K562 (cell line): ENCODE measurements at regions not wholly inside any gene's neighbourhood (a gene's known extent, or its start where the extent isn't known, plus 50 kb on each side); places are given as distances from the start of the nearest gene placed in this dataset.

Experiments used
- ARHGAP35 ChIP-seq: fragments of 450-650 bp; IDR thresholded peaks from 2 replicates; pipeline ENCODE4 v1.6.1; 2018; ENCODE audit not compliant: partially characterized antibody
- DPF2 ChIP-seq: fragments of 450-650 bp; IDR thresholded peaks from 2 replicates; pipeline ENCODE4 v1.6.1; 2016
- ELF1 ChIP-seq: fragments of 200-800 bp; sonication (Bioruptor generic); IDR thresholded peaks from 2 replicates; pipeline ENCODE4 v1.6.1; 2016; ENCODE audit warnings: missing genetic modification characterization, missing compliant biosample characterization
- EP300 ChIP-seq: IDR thresholded peaks from 2 replicates; pipeline ENCODE4 v1.6.1; 2012; ENCODE audit warnings: low read length, improper control_type of control experiment
- HCFC1 ChIP-seq: IDR thresholded peaks from 2 replicates; pipeline ENCODE4 v1.6.1; 2012; ENCODE audit warnings: low read depth, low read length, improper control_type of control experiment
- HDAC1 ChIP-seq, 2 experiments: fragments of 450-650 bp; IDR thresholded peaks; 2 replicates each; pipeline ENCODE4 v1.6.1; 2016 to 2017; ENCODE audit warnings: inconsistent platforms in 1 of 2, mild to moderate bottlenecking in 1 of 2, moderate library complexity in 1 of 2
- HDAC8 ChIP-seq: fragments of 450-650 bp; IDR thresholded peaks from 2 replicates; pipeline ENCODE4 v1.6.1; 2016; ENCODE audit warnings: mild to moderate bottlenecking, missing genetic modification characterization, moderate library complexity, missing compliant biosample characterization
- HNRNPLL ChIP-seq: fragments of 200-400 bp; formaldehyde crosslinking; IDR thresholded peaks from 2 replicates; pipeline ENCODE4 v1.6.1; 2017; ENCODE audit warnings: low read length, low read depth, mild to moderate bottlenecking; ENCODE audit not compliant: poor library complexity, severe bottlenecking
- KDM1A ChIP-seq, 2 experiments: fragments of 450-650 bp; IDR thresholded peaks; 2 replicates each; pipeline ENCODE4 v1.6.1; 2016; ENCODE audit warnings: mild to moderate bottlenecking in 2 of 2
- MEF2A ChIP-seq: IDR thresholded peaks from 2 replicates; pipeline ENCODE4 v1.6.1; 2011; ENCODE audit warnings: low read depth, mild to moderate bottlenecking, low read length, moderate library complexity; ENCODE audit not compliant: control insufficient read depth
- MTF1 ChIP-seq: fragments of 250-450 bp; sonication (Bioruptor Pico); IDR thresholded peaks from 2 replicates; pipeline ENCODE4 v1.9.0; 2021; ENCODE audit warnings: moderate library complexity, mild to moderate bottlenecking, inconsistent platforms, borderline replicate concordance
- NR3C1 ChIP-seq: sonication (generic); formaldehyde crosslinking; IDR thresholded peaks from 2 replicates; pipeline ENCODE4 v1.8.1; 2022; ENCODE audit warnings: missing genetic modification reagents
- RUNX1 ChIP-seq: sonication (generic); IDR thresholded peaks from 2 replicates; pipeline ENCODE4 v1.6.1; 2016; ENCODE audit warnings: antibody characterized with exemption, low read depth
- SNRNP70 ChIP-seq: fragments of 200-400 bp; formaldehyde crosslinking; optimal IDR thresholded peaks from 2 replicates; pipeline ENCODE3; 2017; ENCODE audit warnings: low read depth, low read length
- STAG1 ChIP-seq: sonication (generic); formaldehyde crosslinking; IDR thresholded peaks from 2 replicates; pipeline ENCODE4 v1.5.0; 2020; ENCODE audit warnings: missing genetic modification reagents, borderline replicate concordance
- TARDBP ChIP-seq: fragments of 450-650 bp; IDR thresholded peaks from 2 replicates; pipeline ENCODE4 v1.6.1; 2016
- TRIM24 ChIP-seq, 2 experiments: fragments of 450-650 bp; IDR thresholded peaks; 2 replicates each; pipeline ENCODE4 v1.6.1; 2016
- ZC3H8 ChIP-seq: fragments of 450-650 bp; IDR thresholded peaks from 2 replicates; pipeline ENCODE4 v1.6.1; 2017
- ZNF589 ChIP-seq: fragments of 200-800 bp; sonication (Bioruptor generic); IDR thresholded peaks from 2 replicates; pipeline ENCODE4 v1.6.1; 2016; ENCODE audit warnings: low read depth, missing genetic modification characterization, missing compliant biosample characterization
- ZNF668 ChIP-seq: fragments of 250-450 bp; sonication (Bioruptor Pico); IDR thresholded peaks from 2 replicates; pipeline ENCODE4 v1.8.0; 2022; ENCODE audit warnings: mild to moderate bottlenecking, inconsistent platforms
- ZNF764 ChIP-seq: fragments of 250-450 bp; sonication (Bioruptor Pico); IDR thresholded peaks from 2 replicates; pipeline ENCODE4 v1.4.0; 2020; ENCODE audit warnings: low read depth, mild to moderate bottlenecking, moderate library complexity
- TF ChIP-seq, protein P1 (sequence below): sonication (generic); formaldehyde crosslinking; IDR thresholded peaks from 2 replicates; pipeline ENCODE4 v1.8.0; 2023; ENCODE audit warnings: mild to moderate bottlenecking, missing genetic modification reagents
- TF ChIP-seq, protein P2 (sequence below): sonication (generic); formaldehyde crosslinking; IDR thresholded peaks from 2 replicates; pipeline ENCODE4 v1.8.0; 2022; ENCODE audit warnings: missing genetic modification reagents, mild to moderate bottlenecking, moderate library complexity, borderline replicate concordance
- TF ChIP-seq, protein P3 (sequence below): IDR thresholded peaks from 2 replicates; pipeline ENCODE4 v1.6.1; 2014; ENCODE audit warnings: antibody characterized with exemption
- TF ChIP-seq, protein P4 (sequence below): fragments of 450-650 bp; IDR thresholded peaks from 2 replicates; pipeline ENCODE4 v1.6.1; 2017; ENCODE audit warnings: antibody characterized with exemption

DNA sequence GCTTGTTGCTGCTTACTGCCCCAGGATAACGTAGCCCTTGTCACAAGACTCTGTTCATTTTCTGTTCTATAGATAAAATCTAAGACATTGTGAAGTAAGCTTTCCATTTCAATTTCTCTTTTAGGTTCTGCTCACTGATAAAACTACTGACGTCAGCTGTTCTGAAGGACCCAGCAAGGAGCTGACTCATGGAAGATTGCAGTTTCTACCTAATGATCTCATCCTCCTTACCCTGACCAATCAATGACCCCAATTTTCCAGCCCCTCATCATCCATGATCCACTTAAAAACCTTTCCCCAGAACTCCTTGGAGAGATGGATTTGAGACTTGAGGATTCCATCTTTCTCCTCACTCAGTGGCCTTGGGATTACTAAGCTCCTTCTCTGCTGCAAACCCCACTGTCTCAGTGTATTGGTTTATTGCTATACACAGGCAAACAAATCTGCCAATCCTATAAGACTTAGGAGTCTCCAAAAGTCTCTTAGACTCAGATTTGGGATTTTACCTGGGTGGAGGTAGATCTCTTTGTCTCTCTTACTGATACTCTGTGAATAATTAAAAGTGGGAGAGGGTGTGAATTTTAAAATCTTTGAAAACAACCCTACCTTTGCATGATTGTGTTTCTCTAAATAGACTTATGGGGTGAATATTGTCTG, 109.2 kb upstream of the TRIM24 start (continued):
- TF ChIP-seq, protein P1, sequence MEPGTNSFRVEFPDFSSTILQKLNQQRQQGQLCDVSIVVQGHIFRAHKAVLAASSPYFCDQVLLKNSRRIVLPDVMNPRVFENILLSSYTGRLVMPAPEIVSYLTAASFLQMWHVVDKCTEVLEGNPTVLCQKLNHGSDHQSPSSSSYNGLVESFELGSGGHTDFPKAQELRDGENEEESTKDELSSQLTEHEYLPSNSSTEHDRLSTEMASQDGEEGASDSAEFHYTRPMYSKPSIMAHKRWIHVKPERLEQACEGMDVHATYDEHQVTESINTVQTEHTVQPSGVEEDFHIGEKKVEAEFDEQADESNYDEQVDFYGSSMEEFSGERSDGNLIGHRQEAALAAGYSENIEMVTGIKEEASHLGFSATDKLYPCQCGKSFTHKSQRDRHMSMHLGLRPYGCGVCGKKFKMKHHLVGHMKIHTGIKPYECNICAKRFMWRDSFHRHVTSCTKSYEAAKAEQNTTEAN (CRISPR knock-in tag) = no peak
- TF ChIP-seq, protein P2, sequence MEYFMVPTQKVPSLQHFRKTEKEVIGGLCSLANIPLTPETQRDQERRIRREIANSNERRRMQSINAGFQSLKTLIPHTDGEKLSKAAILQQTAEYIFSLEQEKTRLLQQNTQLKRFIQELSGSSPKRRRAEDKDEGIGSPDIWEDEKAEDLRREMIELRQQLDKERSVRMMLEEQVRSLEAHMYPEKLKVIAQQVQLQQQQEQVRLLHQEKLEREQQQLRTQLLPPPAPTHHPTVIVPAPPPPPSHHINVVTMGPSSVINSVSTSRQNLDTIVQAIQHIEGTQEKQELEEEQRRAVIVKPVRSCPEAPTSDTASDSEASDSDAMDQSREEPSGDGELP = no peak; the same call in 1 of the 2 replicates
- no peak for TF ChIP-seq ZNF764 (CRISPR knock-in tag)
- TF ChIP-seq ZNF668 (CRISPR knock-in tag) = no peak
- 0 out of 4 replicates have a peak, but pooled peaks of 1 of the 2 experiments have one; percentile 68 for TF ChIP-seq HDAC1 (IDR thresholded peaks at IDR 0.05)
- TF ChIP-seq HDAC8 = peak; percentile 83
- peak; percentile 72; the same call in 1 of the 2 replicates for TF ChIP-seq ZNF589 (CRISPR knock-in tag)
- TF ChIP-seq, protein P3, sequence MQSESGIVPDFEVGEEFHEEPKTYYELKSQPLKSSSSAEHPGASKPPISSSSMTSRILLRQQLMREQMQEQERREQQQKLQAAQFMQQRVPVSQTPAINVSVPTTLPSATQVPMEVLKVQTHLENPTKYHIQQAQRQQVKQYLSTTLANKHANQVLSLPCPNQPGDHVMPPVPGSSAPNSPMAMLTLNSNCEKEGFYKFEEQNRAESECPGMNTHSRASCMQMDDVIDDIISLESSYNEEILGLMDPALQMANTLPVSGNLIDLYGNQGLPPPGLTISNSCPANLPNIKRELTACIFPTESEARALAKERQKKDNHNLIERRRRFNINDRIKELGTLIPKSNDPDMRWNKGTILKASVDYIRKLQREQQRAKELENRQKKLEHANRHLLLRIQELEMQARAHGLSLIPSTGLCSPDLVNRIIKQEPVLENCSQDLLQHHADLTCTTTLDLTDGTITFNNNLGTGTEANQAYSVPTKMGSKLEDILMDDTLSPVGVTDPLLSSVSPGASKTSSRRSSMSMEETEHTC = peak; percentile 49; the same call in 1 of the 2 replicates
- TF ChIP-seq RUNX1 = no peak
- TF ChIP-seq NR3C1 = no peak
- peak; percentile 87 for TF ChIP-seq EP300
- no peak for TF ChIP-seq HNRNPLL
- TF ChIP-seq ZC3H8 = no peak
- no peak for TF ChIP-seq TARDBP
- TF ChIP-seq STAG1 (CRISPR knock-in tag) = no peak
- TF ChIP-seq HCFC1 = no peak
- peak; percentile 88 for TF ChIP-seq DPF2
- peak in 1 of 2 experiments; percentile 45; a peak in 2 of 4 replicates for TF ChIP-seq KDM1A (IDR thresholded peaks at IDR 0.05)
- TF ChIP-seq, protein P4, sequence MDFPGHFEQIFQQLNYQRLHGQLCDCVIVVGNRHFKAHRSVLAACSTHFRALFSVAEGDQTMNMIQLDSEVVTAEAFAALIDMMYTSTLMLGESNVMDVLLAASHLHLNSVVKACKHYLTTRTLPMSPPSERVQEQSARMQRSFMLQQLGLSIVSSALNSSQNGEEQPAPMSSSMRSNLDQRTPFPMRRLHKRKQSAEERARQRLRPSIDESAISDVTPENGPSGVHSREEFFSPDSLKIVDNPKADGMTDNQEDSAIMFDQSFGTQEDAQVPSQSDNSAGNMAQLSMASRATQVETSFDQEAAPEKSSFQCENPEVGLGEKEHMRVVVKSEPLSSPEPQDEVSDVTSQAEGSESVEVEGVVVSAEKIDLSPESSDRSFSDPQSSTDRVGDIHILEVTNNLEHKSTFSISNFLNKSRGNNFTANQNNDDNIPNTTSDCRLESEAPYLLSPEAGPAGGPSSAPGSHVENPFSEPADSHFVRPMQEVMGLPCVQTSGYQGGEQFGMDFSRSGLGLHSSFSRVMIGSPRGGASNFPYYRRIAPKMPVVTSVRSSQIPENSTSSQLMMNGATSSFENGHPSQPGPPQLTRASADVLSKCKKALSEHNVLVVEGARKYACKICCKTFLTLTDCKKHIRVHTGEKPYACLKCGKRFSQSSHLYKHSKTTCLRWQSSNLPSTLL = no peak
- peak; percentile 50; the same call in 1 of the 2 replicates for TF ChIP-seq MTF1 (CRISPR knock-in tag)
- no peak for TF ChIP-seq SNRNP70
- no peak for TF ChIP-seq ARHGAP35
- 0 out of 2 replicates have a peak, but pooled peaks have one; percentile 54 for TF ChIP-seq ELF1
- peak; percentile 99 to 100 for TF ChIP-seq TRIM24 (IDR thresholded peaks at IDR 0.05)
- no peak for TF ChIP-seq MEF2A
